Thoracic aorta (tissue), 2 donors: ENCODE measurements at regions not wholly inside any gene's neighbourhood (a gene's known extent, or its start where the extent isn't known, plus 50 kb on each side); places are given as distances from the start of the nearest gene placed in this dataset.

Experiments used
- ATAC-seq: fragments of 150-250 bp; one replicate; pipeline ENCODE4 v1.8.0; 2017; ENCODE audit warnings: low read depth; ENCODE audit not compliant: insufficient number of reproducible peaks, low FRiP score
- DNase-seq: peaks from one replicate; pipeline ENCODE4 v3.0.0-alpha.2; 2020; ENCODE audit warnings: low spot score
- H3K27ac ChIP-seq, 2 donors: fragments of 200-600 bp; sonication (generic); 1 replicate in 1 of 2; 2 replicates in 1 of 2; pipeline ENCODE4 v1.5.1; 2016; ENCODE audit warnings: mild to moderate bottlenecking in 2 of 2, moderate library complexity in 2 of 2
- H3K27me3 ChIP-seq: fragments of 200-600 bp; sonication (generic); replicated peaks from 2 replicates; pipeline ENCODE4 v1.6.0; 2016; ENCODE audit warnings: mild to moderate bottlenecking; ENCODE audit not compliant: insufficient read depth
- H3K36me3 ChIP-seq: fragments of 200-600 bp; sonication (generic); one replicate; pipeline ENCODE4 v1.5.1; 2016
- H3K4me1 ChIP-seq, 2 donors: fragments of 200-600 bp; sonication (generic); 1 replicate in 1 of 2; 2 replicates in 1 of 2; pipeline versions ENCODE4 v1.5.1 to v1.6.0; 2016; ENCODE audit warnings: low read depth in 2 of 2, mild to moderate bottlenecking in 1 of 2; ENCODE audit not compliant: control insufficient read depth in 1 of 2
- H3K4me3 ChIP-seq: fragments of 200-600 bp; sonication (generic); 2 replicates; pipeline ENCODE4 v1.5.1; 2016; ENCODE audit warnings: mild to moderate bottlenecking
- H3K9me3 ChIP-seq: fragments of 200-600 bp; sonication (generic); 2 replicates; pipeline ENCODE4 v1.5.1; 2016
- TF ChIP-seq, protein P1 (sequence below): fragments of 200-600 bp; sonication (generic); IDR thresholded peaks from one replicate; pipeline ENCODE4 v1.5.1; 2019; ENCODE audit warnings: antibody characterized with exemption

DNA sequence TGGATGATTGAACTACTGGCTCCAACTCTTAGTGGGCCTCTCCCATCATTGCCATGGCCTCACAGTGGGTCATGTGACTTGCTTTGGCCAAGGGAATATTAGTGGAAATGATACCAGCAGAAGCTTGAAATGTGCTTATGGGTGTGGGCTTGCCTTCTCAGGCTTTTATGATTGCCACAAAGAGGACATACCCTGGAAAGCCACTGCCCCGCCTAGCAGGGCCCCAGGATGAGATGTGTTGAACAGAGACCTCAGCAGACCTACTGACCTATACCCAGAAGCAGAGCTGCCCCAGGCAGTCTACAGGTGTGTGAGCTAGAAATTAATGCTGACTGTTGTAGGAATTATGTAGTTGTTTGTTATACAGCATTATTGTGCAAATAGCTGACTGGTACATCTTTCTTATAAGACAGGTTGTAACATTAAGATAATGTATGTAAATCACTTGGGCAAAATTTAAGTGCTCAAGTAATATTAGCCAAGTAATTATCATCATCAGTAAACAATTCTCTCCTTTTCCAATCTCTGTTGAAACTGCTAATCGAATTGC is 67.8 kb upstream of the CDH5 start:
- Histone ChIP-seq H3K27me3 (no peaks in the 10 kb centered on the region), H3K27ac (no peak overlapping the region), H3K9me3 (no peaks in the 10 kb centered on the region), H3K4me3 (no peak overlapping the region), H3K36me3 (no peaks in the 10 kb centered on the region), H3K4me1 (no peaks in the 10 kb centered on the region)
- no peak for ATAC-seq
- TF ChIP-seq, protein P1, sequence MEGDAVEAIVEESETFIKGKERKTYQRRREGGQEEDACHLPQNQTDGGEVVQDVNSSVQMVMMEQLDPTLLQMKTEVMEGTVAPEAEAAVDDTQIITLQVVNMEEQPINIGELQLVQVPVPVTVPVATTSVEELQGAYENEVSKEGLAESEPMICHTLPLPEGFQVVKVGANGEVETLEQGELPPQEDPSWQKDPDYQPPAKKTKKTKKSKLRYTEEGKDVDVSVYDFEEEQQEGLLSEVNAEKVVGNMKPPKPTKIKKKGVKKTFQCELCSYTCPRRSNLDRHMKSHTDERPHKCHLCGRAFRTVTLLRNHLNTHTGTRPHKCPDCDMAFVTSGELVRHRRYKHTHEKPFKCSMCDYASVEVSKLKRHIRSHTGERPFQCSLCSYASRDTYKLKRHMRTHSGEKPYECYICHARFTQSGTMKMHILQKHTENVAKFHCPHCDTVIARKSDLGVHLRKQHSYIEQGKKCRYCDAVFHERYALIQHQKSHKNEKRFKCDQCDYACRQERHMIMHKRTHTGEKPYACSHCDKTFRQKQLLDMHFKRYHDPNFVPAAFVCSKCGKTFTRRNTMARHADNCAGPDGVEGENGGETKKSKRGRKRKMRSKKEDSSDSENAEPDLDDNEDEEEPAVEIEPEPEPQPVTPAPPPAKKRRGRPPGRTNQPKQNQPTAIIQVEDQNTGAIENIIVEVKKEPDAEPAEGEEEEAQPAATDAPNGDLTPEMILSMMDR, result no peak
- no peak for DNase-seq

DNA sequence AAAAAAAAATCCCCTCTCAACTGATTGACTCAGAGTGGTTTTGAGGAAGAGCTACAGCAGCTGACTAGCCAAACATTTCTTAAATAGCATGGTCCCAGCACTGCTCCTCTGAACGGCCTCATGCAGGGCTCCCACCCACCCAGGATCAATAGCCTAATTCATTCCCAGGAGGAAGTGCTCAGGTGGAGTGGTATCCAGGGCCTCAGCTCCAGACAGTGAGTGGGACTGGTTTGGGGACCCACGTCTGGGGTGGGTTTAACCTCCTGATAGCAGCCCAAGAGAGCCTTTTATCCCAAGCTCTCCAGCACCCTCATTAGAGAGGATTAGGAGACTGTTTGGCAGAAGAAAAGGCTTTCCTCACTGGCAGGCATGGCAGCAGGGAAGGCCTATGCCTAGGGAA is 68.5 kb upstream of the CDH5 start:
- no peaks in the 10 kb centered on the region for H3K36me3 ChIP-seq
- no peak for ATAC-seq
- TF ChIP-seq, protein P1, result no peak
- no peaks in the 10 kb centered on the region for H3K4me1 ChIP-seq
- H3K4me3 ChIP-seq, result no peak overlapping the region
- no peaks in the 10 kb centered on the region for H3K27me3 ChIP-seq
- H3K9me3 ChIP-seq, result no peaks in the 10 kb centered on the region
- no peak overlapping the region for H3K27ac ChIP-seq
- DNase-seq, result no peak

DNA sequence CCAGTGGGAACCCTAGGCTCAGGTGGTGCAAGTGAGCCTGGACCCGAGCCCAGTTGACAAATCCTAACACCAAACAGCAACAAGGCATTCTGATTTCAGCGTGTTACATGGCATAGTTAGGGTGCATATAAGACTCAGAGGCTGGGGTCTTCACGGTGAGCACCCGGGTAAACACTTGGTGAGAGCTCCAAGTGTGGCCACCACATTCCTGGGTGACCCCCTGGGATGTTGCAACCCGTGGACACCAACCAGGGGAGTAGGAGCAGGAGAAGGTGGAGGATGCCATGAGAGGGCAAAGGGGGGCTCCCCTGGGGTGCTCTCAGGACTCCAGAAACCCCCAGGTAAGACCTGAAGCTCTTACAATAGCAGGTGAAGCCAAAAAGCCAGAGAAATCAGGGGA is 69.9 kb upstream of the CDH5 start:
- no peaks in the 10 kb centered on the region for H3K4me1 ChIP-seq
- H3K4me3 ChIP-seq, result no peak overlapping the region
- TF ChIP-seq, protein P1, result no peak
- H3K36me3 ChIP-seq, result no peaks in the 10 kb centered on the region
- DNase-seq, result no peak
- H3K9me3 ChIP-seq, result no peaks in the 10 kb centered on the region
- no peaks in the 10 kb centered on the region for H3K27me3 ChIP-seq
- no peak overlapping the region for H3K27ac ChIP-seq
- ATAC-seq, result no peak

DNA sequence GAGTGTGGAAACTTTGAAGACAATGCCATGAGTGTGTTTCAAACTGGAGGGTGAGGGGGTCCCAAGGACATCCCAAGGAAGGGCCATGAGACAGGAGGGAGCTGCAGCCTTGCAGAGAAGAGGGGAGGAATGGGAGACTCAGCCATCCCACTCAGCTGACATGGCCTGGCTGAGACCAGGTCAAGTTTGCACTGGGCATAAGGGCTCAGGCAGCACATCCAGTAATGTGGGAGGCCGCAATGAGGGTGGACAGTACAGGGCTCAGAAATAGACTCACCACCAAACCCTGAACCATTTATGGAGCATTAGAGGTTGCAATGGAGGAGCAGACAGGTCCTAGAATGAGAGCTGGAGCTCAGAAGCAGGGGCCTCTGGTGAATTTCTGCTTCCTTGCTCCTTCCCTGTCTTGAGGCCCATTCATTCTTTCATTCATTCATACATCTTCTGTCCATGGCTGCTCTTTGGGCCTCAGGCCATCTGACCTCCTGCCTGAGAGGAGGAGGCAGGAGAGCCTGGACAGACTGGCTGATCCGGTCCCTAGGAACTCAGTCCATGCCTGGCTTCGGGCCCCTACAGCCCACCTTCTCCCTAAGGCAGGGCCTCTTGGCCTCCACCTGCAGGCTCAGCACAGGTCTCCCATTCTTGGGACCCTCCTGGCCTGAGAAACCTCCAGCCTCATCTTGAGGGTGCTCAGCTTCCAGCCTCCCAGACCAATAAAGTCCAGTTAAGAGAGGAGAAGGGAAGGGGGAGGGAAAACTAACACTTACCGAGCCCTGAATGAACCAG is 70.5 kb upstream of the CDH5 start:
- DNase-seq, result no peak
- TF ChIP-seq, protein P1, result no peak
- no peak overlapping the region for H3K27ac ChIP-seq

DNA sequence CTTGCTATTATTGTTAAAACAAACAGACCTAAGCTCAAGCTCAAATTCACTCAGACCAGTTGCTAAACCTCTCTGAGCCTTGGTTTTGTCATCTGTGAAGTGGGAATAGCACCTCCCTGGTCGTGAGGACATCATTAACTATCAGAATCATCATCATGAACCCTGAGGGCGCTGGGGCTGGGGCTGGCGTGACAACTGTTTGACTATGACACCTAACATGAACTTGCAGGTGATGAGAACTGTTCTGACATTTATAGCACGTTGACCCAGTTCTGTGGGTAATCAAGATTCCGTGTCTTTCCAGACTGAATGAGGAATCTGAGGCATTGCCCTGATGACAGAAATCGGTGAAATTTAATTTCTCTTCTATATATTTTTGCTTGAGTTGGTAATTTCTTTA is 71.3 kb upstream of the CDH5 start:
- H3K36me3 ChIP-seq, result no peaks in the 10 kb centered on the region
- no peaks in the 10 kb centered on the region for H3K27me3 ChIP-seq
- ATAC-seq (no peak), DNase-seq (no peak)
- H3K27ac ChIP-seq, result no peak overlapping the region
- TF ChIP-seq, protein P1, result no peak
- H3K9me3 ChIP-seq, result no peaks in the 10 kb centered on the region
- H3K4me3 ChIP-seq, result no peak overlapping the region
- H3K4me1 ChIP-seq, result no peaks in the 10 kb centered on the region

More for the DNA sequence above, 70.5 kb upstream of the CDH5 start:
- Histone ChIP-seq H3K4me1 (no peaks in the 10 kb centered on the region), H3K4me3 (no peak overlapping the region), H3K27me3 (no peaks in the 10 kb centered on the region), H3K9me3 (no peaks in the 10 kb centered on the region), H3K36me3 (no peaks in the 10 kb centered on the region)
- no peak for ATAC-seq
